Activated naive CD8-positive, alpha-beta T cell treated with anti-CD3 and anti-CD28 coated beads, Interleukin-2, amount 50 U/mL, for 24 hours (primary cell): ENCODE measurements at regions not wholly inside any gene's neighbourhood (a gene's known extent, or its start where the extent isn't known, plus 50 kb on each side); places are given as distances from the start of the nearest gene placed in this dataset.

ENCODE experiments used
- ATAC-seq: fragments of 150-1000 bp; cut with Tn5 transposase; one replicate; pipeline ENCODE4 v1.10.0; 2021
- DNase-seq: peaks from one replicate; pipeline ENCODE4 v3.0.0; 2021
- H3K27ac Mint-ChIP-seq: one replicate; pipeline ENCODE4 v1.8.0; 2021; ENCODE audit warnings: mild to moderate bottlenecking, mixed read lengths
- H3K27me3 Mint-ChIP-seq: one replicate; pipeline ENCODE4 v1.8.0; 2021; ENCODE audit warnings: mixed read lengths
- H3K36me3 Mint-ChIP-seq: one replicate; pipeline ENCODE4 v1.8.0; 2021; ENCODE audit warnings: low read depth, mixed read lengths
- H3K4me1 Mint-ChIP-seq: one replicate; pipeline ENCODE4 v1.8.0; 2021; ENCODE audit warnings: mixed read lengths
- H3K4me3 Mint-ChIP-seq: one replicate; pipeline ENCODE4 v1.8.0; 2021; ENCODE audit warnings: mild to moderate bottlenecking, moderate library complexity, mixed read lengths
- H3K9me3 Mint-ChIP-seq: one replicate; pipeline ENCODE4 v1.8.0; 2021; ENCODE audit warnings: mixed read lengths

DNA sequence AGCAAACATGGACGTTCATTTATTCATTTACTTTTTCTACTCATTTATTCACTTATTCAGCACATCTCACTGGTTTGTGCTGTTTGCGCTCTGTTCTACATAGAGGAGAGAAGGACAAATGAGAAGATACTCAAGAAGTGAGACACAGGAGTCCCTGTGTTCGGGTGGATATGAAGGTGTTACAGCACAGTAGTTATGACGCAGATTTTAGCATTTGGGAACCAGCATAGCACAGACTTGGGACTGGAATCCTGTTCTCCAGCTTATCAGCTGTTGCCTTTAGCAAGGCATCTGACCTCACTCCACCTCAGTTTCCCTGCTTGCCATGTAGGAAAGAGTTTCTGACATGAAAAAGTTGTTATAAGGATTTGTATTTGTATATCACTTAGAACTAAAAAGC is 430.1 kb downstream of the MAFB start:
- H3K27ac Mint-ChIP-seq: no peak overlapping the region
- no peak for DNase-seq
- H3K4me1 Mint-ChIP-seq: no peaks in the 10 kb centered on the region
- H3K9me3 Mint-ChIP-seq: no peaks in the 10 kb centered on the region
- H3K36me3 Mint-ChIP-seq: no peaks in the 10 kb centered on the region
- ATAC-seq: no peak
- H3K4me3 Mint-ChIP-seq: no peak overlapping the region
- peaks cover 2% of the 10 kb centered on the region for H3K27me3 Mint-ChIP-seq

GRCh38 chr20:40257763-40258162 is 431.3 kb downstream of the MAFB start:
- Mint-ChIP-seq H3K36me3 (no peaks in the 10 kb centered on the region), H3K27me3 (peaks cover 2% of the 10 kb centered on the region), H3K4me1 (no peaks in the 10 kb centered on the region), H3K27ac (no peak overlapping the region), H3K9me3 (no peaks in the 10 kb centered on the region), H3K4me3 (no peak overlapping the region)
- ATAC-seq (no peak), DNase-seq (no peak)

- H3K36me3 Mint-ChIP-seq: no peaks in the 10 kb centered on the region
- H3K4me3 Mint-ChIP-seq: no peak overlapping the region
- no peak overlapping the region for H3K27ac Mint-ChIP-seq
- no peak for ATAC-seq
- peaks cover 6% of the 10 kb centered on the region for H3K9me3 Mint-ChIP-seq
- no peaks in the 10 kb centered on the region for H3K4me1 Mint-ChIP-seq
- peaks cover 2% of the 10 kb centered on the region for H3K27me3 Mint-ChIP-seq
- DNase-seq: no peak
Measured at GRCh38 chr20:40255365-40255764, 433.7 kb downstream of the MAFB start.

- H3K36me3 Mint-ChIP-seq: no peaks in the 10 kb centered on the region
- no peak overlapping the region for H3K4me3 Mint-ChIP-seq
- peaks cover 6% of the 10 kb centered on the region for H3K9me3 Mint-ChIP-seq
- H3K4me1 Mint-ChIP-seq: no peaks in the 10 kb centered on the region
- no peak for DNase-seq
- no peak overlapping the region for H3K27ac Mint-ChIP-seq
- no peak for ATAC-seq
- peaks cover 2% of the 10 kb centered on the region for H3K27me3 Mint-ChIP-seq
Measured at GRCh38 chr20:40254023-40254772, 434.8 kb downstream of the MAFB start.

DNA sequence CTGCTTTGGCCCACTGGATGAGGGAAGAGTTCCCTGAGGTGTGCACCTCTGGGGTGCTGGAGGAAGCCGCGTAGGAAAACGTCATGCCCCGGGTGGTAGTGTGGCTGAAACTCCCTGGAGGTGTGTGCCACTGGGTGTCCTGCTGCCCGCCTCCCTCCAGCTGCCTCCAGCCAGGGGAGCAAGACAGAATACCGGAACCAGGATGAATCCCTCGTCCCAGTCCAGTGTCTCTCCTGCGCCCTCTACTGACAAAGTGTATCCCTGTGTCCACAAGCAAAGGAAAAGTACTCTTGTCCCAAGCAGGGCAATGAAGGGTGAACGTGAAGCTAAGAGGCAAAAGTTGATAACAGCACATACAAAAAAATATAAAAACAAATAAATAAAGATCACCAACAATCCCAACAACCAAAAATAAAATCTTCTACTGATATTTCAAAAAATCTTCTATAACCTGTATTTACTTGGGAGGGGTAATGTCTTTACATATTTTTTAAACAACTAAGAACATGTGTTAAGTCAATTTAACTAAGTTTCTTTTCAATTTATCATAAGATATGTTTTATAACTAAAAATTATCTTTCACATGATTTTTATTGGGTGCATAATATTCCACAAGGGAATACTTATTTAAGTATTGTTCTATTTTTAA is 437.6 kb downstream of the MAFB start:
- Mint-ChIP-seq H3K27me3 (peaks cover 2% of the 10 kb centered on the region), H3K4me3 (no peak overlapping the region), H3K27ac (no peak overlapping the region), H3K9me3 (peaks cover 6% of the 10 kb centered on the region), H3K4me1 (no peaks in the 10 kb centered on the region), H3K36me3 (no peaks in the 10 kb centered on the region)
- ATAC-seq: no peak
- no peak for DNase-seq

DNA sequence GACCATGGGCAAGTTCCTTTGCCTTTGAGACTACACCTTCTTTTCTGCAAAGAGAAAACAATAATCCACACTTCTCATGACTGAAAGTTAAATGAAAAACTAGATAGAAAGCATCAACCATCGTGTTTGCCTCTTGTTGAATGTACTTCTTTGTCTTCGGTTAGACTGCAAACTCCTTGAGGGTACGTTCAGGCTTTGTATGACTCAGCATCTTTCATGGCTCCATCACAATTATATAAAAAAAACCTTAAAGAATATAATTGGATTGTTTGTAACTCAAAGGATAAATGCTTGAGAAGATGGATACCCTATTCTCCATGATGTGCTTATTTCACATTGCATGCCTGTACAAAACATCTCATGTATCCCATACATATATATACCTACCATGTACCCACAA is 439.2 kb downstream of the MAFB start:
- no peaks in the 10 kb centered on the region for H3K4me1 Mint-ChIP-seq

GRCh38 chr20:40245829-40246228 is 443.2 kb downstream of the MAFB start:
- no peak overlapping the region for H3K4me3 Mint-ChIP-seq
- H3K36me3 Mint-ChIP-seq: no peaks in the 10 kb centered on the region
- peaks cover under 1% of the 10 kb centered on the region for H3K9me3 Mint-ChIP-seq
- H3K27ac Mint-ChIP-seq: no peak overlapping the region
- H3K4me1 Mint-ChIP-seq: no peaks in the 10 kb centered on the region
- DNase-seq: no peak
- no peaks in the 10 kb centered on the region for H3K27me3 Mint-ChIP-seq
- ATAC-seq: no peak

More for the DNA sequence above, 439.2 kb downstream of the MAFB start:
- Mint-ChIP-seq H3K36me3 (no peaks in the 10 kb centered on the region), H3K9me3 (peaks cover 6% of the 10 kb centered on the region), H3K27me3 (no peaks in the 10 kb centered on the region), H3K4me3 (no peak overlapping the region), H3K27ac (no peak overlapping the region)
- no peak for DNase-seq
- no peak for ATAC-seq

DNA sequence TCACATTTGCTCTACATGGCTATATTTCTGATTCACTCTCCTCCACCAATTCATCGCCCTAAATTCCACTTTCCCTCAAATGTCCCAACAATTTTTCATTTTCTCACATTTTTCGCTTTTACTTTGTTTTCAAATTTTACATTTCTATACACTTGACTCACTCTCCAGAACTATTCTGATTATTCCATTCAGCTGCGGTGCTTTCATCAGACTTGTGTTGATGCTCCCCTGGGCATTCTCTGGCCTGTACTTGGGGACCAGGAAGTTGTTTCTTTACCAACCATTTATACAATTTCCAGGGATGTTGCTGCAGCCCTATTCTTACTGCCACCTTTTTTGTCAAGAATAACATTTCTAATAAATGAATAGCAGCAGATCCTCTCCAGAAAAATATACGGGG is 444.8 kb downstream of the MAFB start:
- no peaks in the 10 kb centered on the region for H3K4me1 Mint-ChIP-seq
- no peaks in the 10 kb centered on the region for H3K27me3 Mint-ChIP-seq
- no peaks in the 10 kb centered on the region for H3K36me3 Mint-ChIP-seq
- H3K9me3 Mint-ChIP-seq: no peaks in the 10 kb centered on the region
- H3K27ac Mint-ChIP-seq: no peak overlapping the region
- no peak overlapping the region for H3K4me3 Mint-ChIP-seq
- DNase-seq (no peak), ATAC-seq (no peak)

DNA sequence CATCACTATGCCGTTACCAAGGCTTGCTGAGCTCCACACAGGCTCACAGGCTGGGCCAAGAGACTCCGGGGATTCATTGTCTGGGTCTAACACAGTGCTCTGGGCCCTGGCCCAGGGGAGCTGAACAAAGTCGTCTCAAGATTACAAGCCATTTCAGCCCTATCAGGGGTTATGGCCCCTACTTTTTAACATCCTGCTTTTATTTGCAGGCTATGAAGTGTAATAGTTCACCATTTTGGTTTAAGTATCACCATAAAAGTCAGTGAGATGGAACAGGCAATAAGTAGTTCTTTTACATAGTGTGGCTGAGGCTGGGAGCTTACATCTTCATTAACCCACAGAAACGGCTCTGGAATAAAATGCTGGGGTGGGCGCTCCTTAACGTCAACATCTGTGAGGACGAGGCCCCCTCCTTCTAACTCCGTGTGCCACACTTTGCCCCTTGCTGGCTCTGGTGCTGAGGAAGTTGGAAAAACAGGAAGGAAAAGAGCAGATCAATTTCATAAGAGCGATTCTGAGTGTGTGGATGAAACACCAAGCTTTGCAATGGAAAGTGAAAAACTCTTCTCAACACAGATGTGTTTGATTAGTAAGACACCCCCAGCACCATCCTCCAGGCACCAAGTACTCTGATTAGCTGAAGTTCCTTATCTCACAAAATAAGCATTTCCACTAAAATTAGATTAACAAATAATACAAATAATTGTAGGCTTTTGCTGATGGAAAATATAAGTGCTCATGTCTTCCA is 447.3 kb downstream of the MAFB start:
- ATAC-seq (peak; percentile 20), DNase-seq (no peak)
- peaks cover 4% of the 10 kb centered on the region for H3K27me3 Mint-ChIP-seq
- H3K9me3 Mint-ChIP-seq: no peaks in the 10 kb centered on the region
- H3K4me1 Mint-ChIP-seq: no peaks in the 10 kb centered on the region
- no peaks in the 10 kb centered on the region for H3K36me3 Mint-ChIP-seq
- no peak overlapping the region for H3K27ac Mint-ChIP-seq
- H3K4me3 Mint-ChIP-seq: no peak overlapping the region

GRCh38 chr20:40238511-40238910 is 450.5 kb downstream of the MAFB start:
- H3K4me3 Mint-ChIP-seq: no peak overlapping the region
- DNase-seq (no peak), ATAC-seq (no peak)
- H3K4me1 Mint-ChIP-seq: no peaks in the 10 kb centered on the region
- H3K36me3 Mint-ChIP-seq: no peaks in the 10 kb centered on the region
- H3K27me3 Mint-ChIP-seq: peaks cover 4% of the 10 kb centered on the region
- no peak overlapping the region for H3K27ac Mint-ChIP-seq
- no peaks in the 10 kb centered on the region for H3K9me3 Mint-ChIP-seq

DNA sequence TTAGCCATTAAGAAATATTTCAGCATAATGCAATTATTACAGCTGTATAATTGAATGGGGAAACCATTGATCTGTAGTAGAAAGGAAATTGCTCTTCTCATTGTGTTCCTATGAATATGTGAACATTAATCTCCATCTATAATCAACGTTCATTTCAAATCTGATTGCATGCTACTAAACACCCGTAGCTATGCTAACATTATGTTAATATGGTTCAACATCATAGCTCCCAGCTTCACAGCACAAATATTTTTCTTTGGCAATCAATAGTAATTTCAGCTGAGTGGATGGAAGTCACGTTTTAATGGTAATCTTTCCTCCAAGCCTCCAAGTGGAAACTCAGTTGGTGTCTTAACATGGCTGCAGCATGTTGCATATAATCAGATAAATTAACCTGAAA is 454.4 kb downstream of the MAFB start:
- no peak for ATAC-seq
- Mint-ChIP-seq H3K9me3 (no peaks in the 10 kb centered on the region), H3K36me3 (no peaks in the 10 kb centered on the region), H3K4me1 (no peaks in the 10 kb centered on the region), H3K27me3 (peaks cover 4% of the 10 kb centered on the region), H3K4me3 (no peak overlapping the region), H3K27ac (no peak overlapping the region)
- no peak for DNase-seq

GRCh38 chr20:40233406-40233805 is 455.6 kb downstream of the MAFB start:
- H3K4me1 Mint-ChIP-seq: no peaks in the 10 kb centered on the region
- H3K27ac Mint-ChIP-seq: no peak overlapping the region
- H3K27me3 Mint-ChIP-seq: no peaks in the 10 kb centered on the region
- ATAC-seq (no peak), DNase-seq (no peak)
- H3K9me3 Mint-ChIP-seq: no peaks in the 10 kb centered on the region
- H3K4me3 Mint-ChIP-seq: no peak overlapping the region
- no peaks in the 10 kb centered on the region for H3K36me3 Mint-ChIP-seq

DNA sequence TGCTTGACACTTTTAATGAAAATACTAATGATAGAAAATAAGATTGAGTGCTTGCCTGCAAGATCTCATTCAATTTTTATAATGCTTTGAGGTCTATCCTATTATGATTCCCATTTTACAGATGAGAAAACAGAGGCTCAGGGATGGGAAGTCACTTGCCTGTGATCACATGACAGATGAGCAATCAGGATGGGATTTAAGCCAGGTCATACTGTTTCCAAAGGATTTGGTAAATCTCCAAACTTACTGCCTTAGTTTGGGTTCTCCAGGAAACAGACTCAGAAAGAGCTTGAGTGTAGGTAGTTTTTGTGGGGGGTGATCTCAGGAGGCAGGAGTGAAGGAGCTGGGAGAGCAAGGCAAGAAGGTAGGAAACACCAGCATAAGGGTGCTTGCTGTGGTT is 456.3 kb downstream of the MAFB start:
- H3K27ac Mint-ChIP-seq: no peak overlapping the region
- no peak for ATAC-seq
- H3K27me3 Mint-ChIP-seq: no peaks in the 10 kb centered on the region
- H3K4me3 Mint-ChIP-seq: no peak overlapping the region
- no peak for DNase-seq
- H3K36me3 Mint-ChIP-seq: no peaks in the 10 kb centered on the region
- H3K4me1 Mint-ChIP-seq: no peaks in the 10 kb centered on the region
- H3K9me3 Mint-ChIP-seq: no peaks in the 10 kb centered on the region

GRCh38 chr20:40232273-40232672 is 456.8 kb downstream of the MAFB start:
- DNase-seq (no peak), ATAC-seq (no peak)
- Mint-ChIP-seq H3K27me3 (no peaks in the 10 kb centered on the region), H3K4me1 (no peaks in the 10 kb centered on the region), H3K9me3 (no peaks in the 10 kb centered on the region), H3K27ac (no peak overlapping the region), H3K36me3 (no peaks in the 10 kb centered on the region), H3K4me3 (no peak overlapping the region)

DNA sequence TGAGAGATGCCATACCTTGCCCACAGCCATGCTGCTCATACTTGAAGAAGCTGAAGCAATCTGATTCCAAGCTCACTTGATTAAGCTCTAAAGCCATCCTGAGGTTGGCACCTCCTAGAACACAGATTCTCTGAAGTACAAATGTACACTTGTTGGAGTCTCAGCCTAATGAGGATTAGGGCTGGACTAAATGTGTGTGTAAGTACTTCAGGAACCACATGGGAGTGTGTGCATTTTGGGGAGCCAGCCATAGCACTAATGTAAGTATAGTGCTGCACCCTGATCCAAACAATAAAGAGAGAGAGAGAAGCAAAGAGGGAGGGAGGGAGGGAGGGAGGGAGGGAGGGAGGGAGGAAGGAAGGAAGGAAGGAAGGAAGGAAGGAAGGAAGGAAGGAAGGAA is 458.6 kb downstream of the MAFB start:
- DNase-seq (no peak), ATAC-seq (no peak)
- H3K4me3 Mint-ChIP-seq: no peak overlapping the region
- no peaks in the 10 kb centered on the region for H3K9me3 Mint-ChIP-seq
- H3K4me1 Mint-ChIP-seq: no peaks in the 10 kb centered on the region
- H3K27ac Mint-ChIP-seq: no peak overlapping the region
- no peaks in the 10 kb centered on the region for H3K27me3 Mint-ChIP-seq
- H3K36me3 Mint-ChIP-seq: no peaks in the 10 kb centered on the region
